ENCODE measurements at regions not wholly inside any gene's neighbourhood (a gene's known extent, or its start where the extent isn't known, plus 50 kb on each side); places are given as distances from the start of the nearest gene placed in this dataset.

- Histone ChIP-seq H4K20me1 (ENCODE audit: insufficient read depth, low read length) (no peaks in the 10 kb centered on the region), H2AK5ac (ENCODE audit: low read depth, low read length) (no peak overlapping the region), H3K27ac (ENCODE audit: insufficient read depth, low read length) (no peak overlapping the region), H2BK5ac (ENCODE audit: low read depth, low read length, poor library complexity, severe bottlenecking) (no peak overlapping the region), H3K9me1 (ENCODE audit: insufficient read depth, low read length) (no peaks in the 10 kb centered on the region), H3K56ac (ENCODE audit: extremely low read depth, insufficient read depth, low read length) (no peak overlapping the region), H4K5ac (ENCODE audit: low read depth, low read length) (no peak overlapping the region), H4K91ac (ENCODE audit: insufficient read depth, low read depth, low read length) (no peak overlapping the region), H3K4ac (ENCODE audit: low read depth, low read length) (no peak overlapping the region), H3K36me3 (ENCODE audit: control insufficient read depth, insufficient read depth, low read length) (no peaks in the 10 kb centered on the region), H4K8ac (ENCODE audit: low read depth in 2 of 2, low read length in 2 of 2) (no peak overlapping the region), H3K9me3 (ENCODE audit: control insufficient read depth, insufficient read depth, low read length) (peaks cover 18% of the 10 kb centered on the region), H3K23ac (ENCODE audit: low read depth, low read length) (no peak overlapping the region), H3K4me3 (ENCODE audit: insufficient read depth, low read depth, low read length) (no peak overlapping the region), H3K79me1 (ENCODE audit: low read depth in 1 of 2, low read length in 2 of 2) (no peaks in the 10 kb centered on the region), H3K14ac (replicated peaks; ENCODE audit: low read depth, low read length) (no peak overlapping the region), H3K4me2 (ENCODE audit: low read depth, low read length) (no peak overlapping the region), H2AFZ (replicated peaks; ENCODE audit: low read length, poor library complexity) (peak overlapping the region; percentile 21), H3K4me1 (ENCODE audit: control insufficient read depth, insufficient read depth, low read length) (no peaks in the 10 kb centered on the region), H3K27me3 (ENCODE audit: control insufficient read depth, insufficient read depth, low read length) (no peaks in the 10 kb centered on the region), H2BK20ac (ENCODE audit: low read depth, low read length) (no peak overlapping the region), H2BK15ac (ENCODE audit: low read depth, low read length) (no peak overlapping the region), H2AK9ac (replicated peaks; ENCODE audit: low read depth, low read length, poor library complexity) (no peak overlapping the region), H2BK120ac (ENCODE audit: low read depth, low read length) (no peak overlapping the region), H3K18ac (ENCODE audit: low read depth, low read length) (no peak overlapping the region), H3K9ac (ENCODE audit: low read depth, low read length) (no peak overlapping the region)
- dilution Hi-C loops (cut with HindIII; ENCODE audit: low sequenced_read_pairs, unreplicated experiment) (no loop called here), in situ Hi-C loops (cut with MboI; ENCODE audit: low sequenced_read_pairs) (no loop called here), intact Hi-C loops (cut with micrococcal nuclease) (no loop called here)
- TF ChIP-seq NFE2L2 (IDR thresholded peaks at IDR 0.05; ENCODE audit: low read depth, low read length), result no peak
- TF ChIP-seq RFX5 (IDR thresholded peaks at IDR 0.05; ENCODE audit: low read depth, low read length), result no peak
- no peak for TF ChIP-seq CTCF (conservative IDR thresholded peaks at IDR 0.05; ENCODE audit: low read depth, low read length)
- no peak for TF ChIP-seq MAZ (IDR thresholded peaks at IDR 0.05; ENCODE audit: borderline replicate concordance, low read depth, low read length)
- POLR2A ChIA-PET (ENCODE audit: unreplicated experiment), result no interaction called here
- CTCF ChIA-PET, result no interaction called here
- BruUV-seq (replicated peaks), result no TSS peak
- WGBS, 2 experiments (ENCODE audit: extremely low coverage in 2 of 2, insufficient read length in 1 of 2), result 72% methylated on average over 4 of the region's 6 CpGs; no CpG with 5 or more reads in 1 of the 2 experiments
- no peak for DNase-seq
- no peak for ATAC-seq (ENCODE audit: low read depth)
These were observed 601.5 kb downstream of the QKI start for GRCh38 chr6:164016056-164016455.

Data from IMR-90 (cell line).